ENCODE measurements at regions not wholly inside any gene's neighbourhood (a gene's known extent, or its start where the extent isn't known, plus 50 kb on each side); places are given as distances from the start of the nearest gene placed in this dataset.

DNA sequence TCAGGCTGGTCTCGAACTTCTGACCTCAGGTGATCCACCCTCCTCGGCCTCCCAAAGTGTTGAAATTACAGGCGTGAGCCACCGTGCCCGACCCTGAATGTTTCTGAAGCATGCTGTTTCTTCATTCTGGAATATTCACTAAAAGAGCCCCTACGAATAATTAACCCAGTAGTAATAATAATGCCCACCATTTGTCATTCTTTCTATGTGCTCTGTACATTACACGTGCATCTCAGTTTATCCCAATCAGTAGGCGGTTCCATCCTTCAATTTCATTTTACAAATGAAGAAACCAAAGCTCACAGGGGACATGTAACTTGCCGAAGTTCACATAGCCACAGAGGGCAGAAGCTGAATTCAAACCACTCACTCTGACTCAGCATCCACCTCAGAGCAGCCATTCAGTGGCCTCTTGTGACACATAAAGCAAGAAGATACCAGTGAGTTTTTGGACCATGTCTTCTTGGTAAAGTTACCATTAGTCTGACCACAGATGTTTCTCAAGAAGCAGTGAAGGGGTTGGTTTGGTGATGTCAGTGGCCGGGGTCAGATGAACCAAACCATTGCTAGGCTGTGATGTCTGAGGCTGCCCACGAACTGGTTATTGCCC, 71.9 kb upstream of the DUSP5 start:
- TF ChIP-seq, protein P1, sequence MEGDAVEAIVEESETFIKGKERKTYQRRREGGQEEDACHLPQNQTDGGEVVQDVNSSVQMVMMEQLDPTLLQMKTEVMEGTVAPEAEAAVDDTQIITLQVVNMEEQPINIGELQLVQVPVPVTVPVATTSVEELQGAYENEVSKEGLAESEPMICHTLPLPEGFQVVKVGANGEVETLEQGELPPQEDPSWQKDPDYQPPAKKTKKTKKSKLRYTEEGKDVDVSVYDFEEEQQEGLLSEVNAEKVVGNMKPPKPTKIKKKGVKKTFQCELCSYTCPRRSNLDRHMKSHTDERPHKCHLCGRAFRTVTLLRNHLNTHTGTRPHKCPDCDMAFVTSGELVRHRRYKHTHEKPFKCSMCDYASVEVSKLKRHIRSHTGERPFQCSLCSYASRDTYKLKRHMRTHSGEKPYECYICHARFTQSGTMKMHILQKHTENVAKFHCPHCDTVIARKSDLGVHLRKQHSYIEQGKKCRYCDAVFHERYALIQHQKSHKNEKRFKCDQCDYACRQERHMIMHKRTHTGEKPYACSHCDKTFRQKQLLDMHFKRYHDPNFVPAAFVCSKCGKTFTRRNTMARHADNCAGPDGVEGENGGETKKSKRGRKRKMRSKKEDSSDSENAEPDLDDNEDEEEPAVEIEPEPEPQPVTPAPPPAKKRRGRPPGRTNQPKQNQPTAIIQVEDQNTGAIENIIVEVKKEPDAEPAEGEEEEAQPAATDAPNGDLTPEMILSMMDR (IDR thresholded peaks at IDR 0.05; ENCODE audit: unreplicated experiment): no peak
- H3K27me3 Mint-ChIP-seq (ENCODE audit: unreplicated experiment): peaks cover 5% of the 10 kb centered on the region
- H3K36me3 Mint-ChIP-seq (ENCODE audit: low read depth, unreplicated experiment): no peaks in the 10 kb centered on the region
- DNase-seq (ENCODE audit: low spot score): no peak
- H3K27ac Mint-ChIP-seq (ENCODE audit: unreplicated experiment): no peak overlapping the region
- peaks cover 30% of the 10 kb centered on the region for H3K4me1 Mint-ChIP-seq (ENCODE audit: unreplicated experiment)
- no peaks in the 10 kb centered on the region for H3K9me3 Mint-ChIP-seq (ENCODE audit: unreplicated experiment)
- no peak overlapping the region for H3K4me3 Mint-ChIP-seq (ENCODE audit: unreplicated experiment)

DNA sequence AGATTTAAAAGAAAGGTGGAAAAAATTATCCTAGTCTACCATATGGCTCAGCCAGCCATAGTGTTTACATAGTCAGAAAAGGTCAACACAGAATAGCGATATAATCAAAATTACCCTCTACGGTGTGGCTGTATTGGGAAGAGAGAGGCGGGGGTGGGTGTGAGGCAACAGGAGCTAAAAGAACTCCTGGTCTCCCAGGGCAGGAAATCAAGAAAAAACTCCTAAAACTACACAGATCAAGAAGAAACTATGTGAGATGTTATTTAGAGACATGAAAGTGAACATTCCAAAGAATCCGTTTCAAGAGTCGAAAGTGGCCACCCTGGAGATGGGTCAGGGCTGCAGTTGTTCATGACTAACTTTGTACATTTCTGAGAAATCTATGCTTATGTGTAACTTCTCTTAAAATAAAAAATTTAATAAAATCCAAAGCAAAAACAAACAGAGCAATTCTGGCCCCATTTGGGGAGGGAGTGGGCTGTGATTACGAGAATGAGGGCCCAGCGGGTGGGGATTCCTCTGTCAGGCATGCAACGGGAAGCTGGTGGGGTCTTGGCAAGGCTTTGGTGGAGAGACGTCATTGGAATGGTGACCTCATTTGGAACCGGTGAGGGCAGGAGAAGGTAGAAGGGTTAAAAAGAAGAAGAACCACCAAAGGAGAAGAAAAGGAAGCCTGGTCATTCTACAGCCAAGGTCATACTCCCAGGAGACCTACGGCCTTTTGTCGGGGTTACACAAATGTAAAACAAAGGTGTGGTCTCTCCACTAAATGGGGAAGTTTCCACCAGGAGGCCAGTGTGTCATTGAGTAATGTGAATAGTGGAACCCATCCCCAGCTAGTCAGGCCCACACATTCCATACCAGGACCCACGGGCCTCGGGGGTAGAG, 71.2 kb upstream of the DUSP5 start:
- no peaks in the 10 kb centered on the region for H3K36me3 Mint-ChIP-seq (ENCODE audit: low read depth, unreplicated experiment)
- H3K4me3 Mint-ChIP-seq (ENCODE audit: unreplicated experiment): no peak overlapping the region
- H3K27me3 Mint-ChIP-seq (ENCODE audit: unreplicated experiment): peaks cover 5% of the 10 kb centered on the region
- no peak for DNase-seq (ENCODE audit: low spot score)
- H3K27ac Mint-ChIP-seq (ENCODE audit: unreplicated experiment): no peak overlapping the region
- TF ChIP-seq, protein P1 (IDR thresholded peaks at IDR 0.05; ENCODE audit: unreplicated experiment): no peak
- H3K4me1 Mint-ChIP-seq (ENCODE audit: unreplicated experiment): peaks cover 22% of the 10 kb centered on the region
- H3K9me3 Mint-ChIP-seq (ENCODE audit: unreplicated experiment): no peaks in the 10 kb centered on the region

GRCh38 chr10:110429301-110429700, 68.4 kb upstream of the DUSP5 start:
- Mint-ChIP-seq H3K9me3 (ENCODE audit: unreplicated experiment) (no peaks in the 10 kb centered on the region), H3K36me3 (ENCODE audit: low read depth, unreplicated experiment) (no peaks in the 10 kb centered on the region), H3K27ac (ENCODE audit: unreplicated experiment) (no peak overlapping the region), H3K4me1 (ENCODE audit: unreplicated experiment) (peaks cover 9% of the 10 kb centered on the region), H3K4me3 (ENCODE audit: unreplicated experiment) (no peak overlapping the region), H3K27me3 (ENCODE audit: unreplicated experiment) (peaks cover 5% of the 10 kb centered on the region)
- TF ChIP-seq, protein P1 (IDR thresholded peaks at IDR 0.05; ENCODE audit: unreplicated experiment): no peak
- DNase-seq (ENCODE audit: low spot score): no peak

DNA sequence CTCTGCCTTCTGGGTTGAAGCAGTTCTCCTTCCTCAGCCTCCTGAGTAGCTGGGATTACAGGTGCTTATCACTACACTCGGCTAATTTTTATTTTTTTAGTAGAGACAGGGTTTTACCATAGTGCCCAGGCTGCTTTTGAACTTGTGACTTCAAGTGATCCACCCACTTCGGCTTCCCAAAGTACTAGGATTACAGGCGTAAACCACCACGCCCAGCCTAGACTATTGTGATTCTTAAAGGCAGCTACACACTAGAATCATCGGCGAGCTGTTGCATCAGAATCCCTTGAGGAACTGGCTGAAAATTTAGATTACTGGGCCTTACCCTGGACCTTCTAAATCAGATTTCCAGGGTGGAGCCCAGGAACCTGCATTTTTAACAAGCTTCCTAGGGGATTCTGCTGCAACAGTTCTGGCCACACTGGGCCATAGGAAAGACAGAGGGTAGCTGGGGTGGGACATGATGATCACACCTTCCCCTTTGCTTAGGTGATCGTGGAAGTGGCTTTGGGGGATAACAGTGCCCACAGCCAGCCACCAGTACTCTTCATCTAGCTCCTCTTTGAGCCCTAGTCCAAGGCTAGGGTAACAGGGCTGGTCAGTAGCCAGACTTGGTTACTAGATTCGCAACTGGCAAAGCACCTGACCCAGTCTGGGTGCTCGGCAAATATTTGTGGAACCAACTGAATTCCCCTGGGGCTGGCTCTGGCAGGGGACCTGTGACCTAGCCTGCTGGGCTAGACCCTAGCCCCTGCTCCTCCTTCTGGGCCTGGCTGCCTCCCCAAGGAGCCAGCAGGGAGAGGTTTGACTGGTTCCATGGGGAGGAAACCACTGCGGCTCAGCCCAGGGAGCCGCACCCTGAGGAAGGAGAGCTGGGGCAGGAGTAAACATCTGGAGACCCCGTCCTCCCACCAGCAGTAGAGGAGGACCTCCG, 67.1 kb upstream of the DUSP5 start:
- H3K27ac Mint-ChIP-seq (ENCODE audit: unreplicated experiment): no peak overlapping the region
- no peak overlapping the region for H3K4me3 Mint-ChIP-seq (ENCODE audit: unreplicated experiment)
- no peaks in the 10 kb centered on the region for H3K36me3 Mint-ChIP-seq (ENCODE audit: low read depth, unreplicated experiment)
- H3K27me3 Mint-ChIP-seq (ENCODE audit: unreplicated experiment): peaks cover 5% of the 10 kb centered on the region
- TF ChIP-seq, protein P1 (IDR thresholded peaks at IDR 0.05; ENCODE audit: unreplicated experiment): no peak
- H3K4me1 Mint-ChIP-seq (ENCODE audit: unreplicated experiment): peaks cover 9% of the 10 kb centered on the region
- DNase-seq (ENCODE audit: low spot score): no peak
- no peaks in the 10 kb centered on the region for H3K9me3 Mint-ChIP-seq (ENCODE audit: unreplicated experiment)
